NOMO-1 (cell line): ENCODE measurements at regions not wholly inside any gene's neighbourhood (a gene's known extent, or its start where the extent isn't known, plus 50 kb on each side); places are given as distances from the start of the nearest gene placed in this dataset.

ENCODE experiments used
- DNase-seq, 2 experiments: peaks; one replicate each; lab custom pipeline; 2025; ENCODE audit not compliant: unreplicated experiment in 2 of 2; lab: John Stamatoyannopoulos, UW

GRCh38 chr4:13840502-13841190 lies 213.1 kb upstream of the BOD1L1 start:
- no peak for DNase-seq

- DNase-seq: no peak
Observed at GRCh38 chr4:13844740-13845139, 217.2 kb upstream of the BOD1L1 start.

GRCh38 chr4:13849778-13850177 lies 222.3 kb upstream of the BOD1L1 start:
- no peak for DNase-seq

GRCh38 chr4:13851085-13851940 lies 223.8 kb upstream of the BOD1L1 start:
- DNase-seq: no peak

GRCh38 chr4:13852411-13852810 lies 224.9 kb upstream of the BOD1L1 start:
- DNase-seq: no peak

GRCh38 chr4:13856387-13856786 lies 228.9 kb upstream of the BOD1L1 start:
- DNase-seq: no peak

- no peak for DNase-seq
Observed at GRCh38 chr4:13857397-13857796, 229.9 kb upstream of the BOD1L1 start.

- DNase-seq: no peak
Observed at GRCh38 chr4:13857800-13858199, 230.3 kb upstream of the BOD1L1 start.

- no peak for DNase-seq
Observed at GRCh38 chr4:13859423-13859822, 231.9 kb upstream of the BOD1L1 start.

GRCh38 chr4:13860126-13860525 lies 232.6 kb upstream of the BOD1L1 start:
- no peak for DNase-seq

- no peak for DNase-seq
Observed at GRCh38 chr4:13865871-13866669, 238.5 kb upstream of the BOD1L1 start.

GRCh38 chr4:13866881-13867280 lies 239.4 kb upstream of the BOD1L1 start:
- DNase-seq: no peak

- DNase-seq: no peak
Observed at GRCh38 chr4:13872155-13872554, 244.6 kb upstream of the BOD1L1 start.

- no peak for DNase-seq
Observed at GRCh38 chr4:13872955-13873354, 245.4 kb upstream of the BOD1L1 start.

GRCh38 chr4:13875181-13875580 lies 247.7 kb upstream of the BOD1L1 start:
- no peak for DNase-seq

GRCh38 chr4:13876131-13876530 lies 248.6 kb upstream of the BOD1L1 start:
- no peak for DNase-seq

GRCh38 chr4:13876940-13877339 lies 249.4 kb upstream of the BOD1L1 start:
- DNase-seq: no peak

GRCh38 chr4:13877626-13878025 lies 250.1 kb upstream of the BOD1L1 start:
- no peak for DNase-seq

- DNase-seq: no peak
Observed at GRCh38 chr4:13881892-13882291, 254.4 kb upstream of the BOD1L1 start.

- no peak for DNase-seq
Observed at GRCh38 chr4:13887010-13887409, 259.5 kb upstream of the BOD1L1 start.

- DNase-seq: no peak
Observed at GRCh38 chr4:13888112-13888511, 260.6 kb upstream of the BOD1L1 start.
